Natural killer cell (primary cell): ENCODE measurements at regions not wholly inside any gene's neighbourhood (a gene's known extent, or its start where the extent isn't known, plus 50 kb on each side); places are given as distances from the start of the nearest gene placed in this dataset.

Experiments used
- ATAC-seq, 3 donors: fragments of 150-1000 bp in 2 of 3; fragments of 200-7000 bp in 1 of 3; cut with Tn5 transposase; 1 replicate in 1 of 3; 2 replicates in 2 of 3; pipeline ENCODE4 v1.10.0; 2021; ENCODE audit warnings: mild to moderate bottlenecking in 2 of 3, moderate library complexity in 2 of 3
- DNase-seq, 2 donors: peaks; one replicate each; pipeline versions ENCODE4 v3.0.0 to v3.0.0-alpha.2; 2013 to 2021; ENCODE audit warnings: mixed read lengths in 1 of 2
- H3K27ac ChIP-seq: one replicate; pipeline ENCODE4 v1.5.1; 2013; ENCODE audit warnings: mild to moderate bottlenecking, low read length
- H3K27me3 ChIP-seq: one replicate; pipeline ENCODE4 v1.6.1; 2013; ENCODE audit warnings: low read length; ENCODE audit not compliant: control insufficient read depth, insufficient read depth
- H3K36me3 ChIP-seq: one replicate; pipeline ENCODE4 v1.6.1; 2013; ENCODE audit warnings: low read length; ENCODE audit not compliant: control insufficient read depth, insufficient read depth
- H3K4me1 ChIP-seq: one replicate; pipeline ENCODE4 v1.6.1; 2013; ENCODE audit warnings: low read length; ENCODE audit not compliant: control insufficient read depth, insufficient read depth
- H3K4me3 ChIP-seq: one replicate; pipeline ENCODE4 v1.5.1; 2013; ENCODE audit warnings: low read length
- H3K9me3 ChIP-seq: one replicate; pipeline ENCODE4 v1.6.1; 2013; ENCODE audit warnings: low read length; ENCODE audit not compliant: control insufficient read depth, insufficient read depth
- H3K27ac Mint-ChIP-seq, 2 donors: one replicate each; pipeline ENCODE4 v1.8.0; 2022; ENCODE audit warnings: mild to moderate bottlenecking in 2 of 2, mixed read lengths in 2 of 2, moderate library complexity in 1 of 2
- H3K27me3 Mint-ChIP-seq, 2 donors: one replicate each; pipeline ENCODE4 v1.8.0; 2022; ENCODE audit warnings: low read depth in 2 of 2, mixed read lengths in 2 of 2
- H3K36me3 Mint-ChIP-seq: one replicate; pipeline ENCODE4 v1.8.0; 2022; ENCODE audit warnings: mixed read lengths
- H3K4me1 Mint-ChIP-seq, 2 donors: one replicate each; pipeline ENCODE4 v1.8.0; 2022; ENCODE audit warnings: mixed read lengths in 2 of 2
- H3K4me3 Mint-ChIP-seq: one replicate; pipeline ENCODE4 v1.8.0; 2022; ENCODE audit warnings: mild to moderate bottlenecking, moderate library complexity, mixed read lengths
- H3K9me3 Mint-ChIP-seq, 2 donors: one replicate each; pipeline ENCODE4 v1.8.0; 2022; ENCODE audit warnings: mixed read lengths in 2 of 2
- CTCF ChIP-seq: fragments of 200-600 bp; IDR thresholded peaks from one replicate; pipeline ENCODE4 v1.8.0; 2022; ENCODE audit warnings: antibody characterized with exemption
- WGBS: methylation state at CpG from one replicate; pipeline ENCODE4 v1.1.7; 2013; ENCODE audit warnings: missing lambda C conversion rate; ENCODE audit not compliant: insufficient coverage; 5-methylcytosine and 5-hydroxymethylcytosine counted together
- intact Hi-C: fragments of 100-400 bp; cut with micrococcal nuclease; formaldehyde crosslinking; loops from one replicate; pipeline ENCODE4 v1.14.2; 2022

- Histone ChIP-seq H3K36me3 (no peaks in the 10 kb centered on the region), H3K9me3 (peaks cover 3% of the 10 kb centered on the region), H3K4me3 (no peak overlapping the region), H3K27ac (no peak overlapping the region), H3K27me3 (no peaks in the 10 kb centered on the region), H3K4me1 (no peaks in the 10 kb centered on the region)
- Mint-ChIP-seq H3K4me3 (no peak overlapping the region), H3K27ac (no peak overlapping the region), H3K4me1 (no peaks in the 10 kb centered on the region), H3K36me3 (no peaks in the 10 kb centered on the region), H3K27me3 (no peaks in the 10 kb centered on the region), H3K9me3 (peaks cover 10% of the 10 kb centered on the region in 2 donors)
- TF ChIP-seq CTCF = no peak
- WGBS = 100% methylated on average over 2 of the region's 3 CpGs
- no peak for DNase-seq
- ATAC-seq = no peak
- intact Hi-C loops = no loop called here
These were observed 1776.3 kb downstream of the STIM2 start for GRCh38 chr4:28636971-28637370.

- Mint-ChIP-seq H3K27ac (no peak overlapping the region), H3K27me3 (no peaks in the 10 kb centered on the region), H3K9me3 (peaks cover 3 to 6% of the 10 kb centered on the region in 2 donors), H3K4me3 (no peak overlapping the region), H3K4me1 (no peaks in the 10 kb centered on the region), H3K36me3 (no peaks in the 10 kb centered on the region)
- no peak overlapping the region for H3K27ac ChIP-seq
- ATAC-seq = no peak
- WGBS = 81% methylated on average over 1 of the region's 2 CpGs
- H3K9me3 ChIP-seq = peaks cover 3% of the 10 kb centered on the region
- H3K36me3 ChIP-seq = no peaks in the 10 kb centered on the region
- intact Hi-C loops = no loop called here
- no peak for DNase-seq
- no peak overlapping the region for H3K4me3 ChIP-seq
- H3K4me1 ChIP-seq = no peaks in the 10 kb centered on the region
- H3K27me3 ChIP-seq = no peaks in the 10 kb centered on the region
- no peak for TF ChIP-seq CTCF
These were observed 1779.1 kb downstream of the STIM2 start for GRCh38 chr4:28639747-28640146.

- Mint-ChIP-seq H3K4me1 (no peaks in the 10 kb centered on the region), H3K27me3 (no peaks in the 10 kb centered on the region), H3K27ac (no peak overlapping the region), H3K36me3 (peaks cover 14% of the 10 kb centered on the region), H3K9me3 (peaks cover 12 to 15% of the 10 kb centered on the region in 2 donors), H3K4me3 (no peak overlapping the region)
- WGBS = no CpG with 5 or more reads among the region's 3 CpGs
- Histone ChIP-seq H3K27me3 (no peaks in the 10 kb centered on the region), H3K4me3 (no peak overlapping the region), H3K4me1 (no peaks in the 10 kb centered on the region), H3K27ac (no peak overlapping the region), H3K36me3 (no peaks in the 10 kb centered on the region), H3K9me3 (peaks cover 11% of the 10 kb centered on the region)
- intact Hi-C loops = no loop called here
- ATAC-seq = no peak
- DNase-seq = no peak
- TF ChIP-seq CTCF = no peak
These were observed 1794.0 kb downstream of the STIM2 start for GRCh38 chr4:28654618-28655017.

GRCh38 chr4:28665306-28665705 is 1804.7 kb downstream of the STIM2 start:
- Mint-ChIP-seq H3K9me3 (peaks cover 13 to 18% of the 10 kb centered on the region in 2 donors), H3K27ac (no peak overlapping the region), H3K4me3 (no peak overlapping the region), H3K27me3 (no peaks in the 10 kb centered on the region), H3K4me1 (no peaks in the 10 kb centered on the region), H3K36me3 (no peaks in the 10 kb centered on the region)
- ATAC-seq (no peak), DNase-seq (no peak)
- Histone ChIP-seq H3K4me1 (no peaks in the 10 kb centered on the region), H3K36me3 (no peaks in the 10 kb centered on the region), H3K27ac (no peak overlapping the region), H3K9me3 (peaks cover 3% of the 10 kb centered on the region), H3K4me3 (no peak overlapping the region), H3K27me3 (no peaks in the 10 kb centered on the region)
- TF ChIP-seq CTCF = no peak
- 70% methylated on average over 1 of the region's 1 CpG for WGBS
- intact Hi-C loops = no loop called here
